HG03354 (cell line): ENCODE measurements at regions not wholly inside any gene's neighbourhood (a gene's known extent, or its start where the extent isn't known, plus 50 kb on each side); places are given as distances from the start of the nearest gene placed in this dataset.
A peak's percentile ranks its signal among the peaks of the same experiment; 100 is the strongest.
"Not testable (repeated sequence)": the region's sequence is repeated elsewhere in the genome, so short reads cannot be mapped to it uniquely, and the experiment has no call there.

Experiments
- ATAC-seq: cut with Tn5 transposase; IDR thresholded peaks from one replicate; pipeline ENCODE4 v1.9.1; 2021; ENCODE audit warnings: mild to moderate bottlenecking; ENCODE audit not compliant: unreplicated experiment, poor library complexity, severe bottlenecking

- ATAC-seq = no peak
Measured at GRCh38 chr11:13160346-13160745, 117.2 kb upstream of the BMAL1 start.

- no peak for ATAC-seq
Measured at GRCh38 chr11:13160806-13161205, 116.8 kb upstream of the BMAL1 start.

GRCh38 chr11:13163158-13163557 lies 114.4 kb upstream of the BMAL1 start:
- no peak for ATAC-seq

GRCh38 chr11:13166036-13166435 lies 111.6 kb upstream of the BMAL1 start:
- no peak for ATAC-seq

GRCh38 chr11:13168271-13168670 lies 109.3 kb upstream of the BMAL1 start:
- no peak for ATAC-seq

- no peak for ATAC-seq
Measured at GRCh38 chr11:13169709-13170108, 107.9 kb upstream of the BMAL1 start.

GRCh38 chr11:13174090-13174489 lies 103.5 kb upstream of the BMAL1 start:
- ATAC-seq = no peak

- no peak for ATAC-seq
Measured at GRCh38 chr11:13183094-13183825, 94.3 kb upstream of the BMAL1 start.

GRCh38 chr11:13183826-13184196 lies 93.8 kb upstream of the BMAL1 start:
- ATAC-seq = no peak

- no peak for ATAC-seq
Measured at GRCh38 chr11:13184295-13184794, 93.2 kb upstream of the BMAL1 start.

GRCh38 chr11:13188179-13188578 lies 89.4 kb upstream of the BMAL1 start:
- no peak for ATAC-seq

- no peak for ATAC-seq
Measured at GRCh38 chr11:13189561-13190426, 87.8 kb upstream of the BMAL1 start.

- no peak for ATAC-seq
Measured at GRCh38 chr11:13193613-13194012, 84.0 kb upstream of the BMAL1 start.

- ATAC-seq = not testable (repeated sequence)
Measured at GRCh38 chr11:13197374-13197773, 80.2 kb upstream of the BMAL1 start.

GRCh38 chr11:13205486-13205885 lies 72.1 kb upstream of the BMAL1 start:
- ATAC-seq = peak; percentile 75

- ATAC-seq = peak; percentile 36
Measured at GRCh38 chr11:13206086-13206640, 71.4 kb upstream of the BMAL1 start.

- no peak for ATAC-seq
Measured at GRCh38 chr11:13207270-13207664, 70.3 kb upstream of the BMAL1 start.

- no peak for ATAC-seq
Measured at GRCh38 chr11:13207665-13208594, 69.7 kb upstream of the BMAL1 start.

GRCh38 chr11:13208921-13209320 lies 68.7 kb upstream of the BMAL1 start:
- ATAC-seq = no peak

- no peak for ATAC-seq
Measured at GRCh38 chr11:13209379-13209778, 68.2 kb upstream of the BMAL1 start.
